Panc1 (cell line): ENCODE measurements at regions not wholly inside any gene's neighbourhood (a gene's known extent, or its start where the extent isn't known, plus 50 kb on each side); places are given as distances from the start of the nearest gene placed in this dataset.

Experiments used
- ATAC-seq: fragments of 200-7000 bp; cut with Tn5 transposase; 2 replicates; pipeline ENCODE4 v1.9.1; 2020; ENCODE audit warnings: mild to moderate bottlenecking, moderate library complexity
- BruUV-seq: library from RNA; stranded (reverse); fragments of 400-500 nt; replicated peaks from 2 replicates; lab custom pipeline; 2021; lab: Mats Ljungman, UMichigan
- CTCF ChIA-PET: fragments of 300-600 bp; sonication (Branson Sonifier 250); formaldehyde crosslinking; loops from one replicate; lab custom pipeline; 2022; ENCODE audit warnings: antibody characterized with exemption; lab: Charles Lee
- POLR2A ChIA-PET: fragments of 300-600 bp; sonication (Branson Sonifier 250); formaldehyde crosslinking; loops from one replicate; lab custom pipeline; 2022; ENCODE audit warnings: antibody characterized with exemption; lab: Charles Lee
- DNase-seq: peaks from one replicate; pipeline ENCODE4 v3.0.0-alpha.2; 2010; ENCODE audit warnings: low read depth, low spot score
- H3K27ac ChIP-seq: 2 replicates; pipeline ENCODE4 v1.5.1; 2011; ENCODE audit warnings: mild to moderate bottlenecking, low read length, inconsistent platforms
- H3K27me3 ChIP-seq: fragments of 200-500 bp; sonication (Bioruptor generic); 2 replicates; pipeline ENCODE4 v1.6.0; 2014; ENCODE audit warnings: low read length, inconsistent platforms; ENCODE audit not compliant: control insufficient read depth, insufficient read depth
- H3K36me3 ChIP-seq: fragments of 200-500 bp; sonication (Bioruptor generic); 2 replicates; pipeline ENCODE4 v1.5.1; 2014; ENCODE audit warnings: inconsistent platforms, mild to moderate bottlenecking, low read length, moderate library complexity; ENCODE audit not compliant: control insufficient read depth, insufficient read depth
- H3K4me1 ChIP-seq: 2 replicates; pipeline ENCODE4 v1.5.1; 2011; ENCODE audit warnings: inconsistent platforms, mild to moderate bottlenecking, low read length, moderate library complexity; ENCODE audit not compliant: control insufficient read depth, insufficient read depth
- H3K4me3 ChIP-seq, 2 experiments: 2 replicates each; pipeline ENCODE4 v1.5.1; 2011 to 2012; ENCODE audit warnings: low read depth in 2 of 2, low read length in 2 of 2, mild to moderate bottlenecking in 2 of 2, inconsistent platforms in 1 of 2, moderate library complexity in 1 of 2
- H3K9me3 ChIP-seq: fragments of 200-500 bp; sonication (Bioruptor generic); 2 replicates; pipeline ENCODE4 v1.5.1; 2014; ENCODE audit warnings: low read depth, mild to moderate bottlenecking, inconsistent platforms, low read length, moderate library complexity; ENCODE audit not compliant: control insufficient read depth, insufficient read depth
- POLR2AphosphoS5 ChIP-seq: IDR thresholded peaks from 2 replicates; pipeline ENCODE4 v1.6.1; 2012; ENCODE audit warnings: mild to moderate bottlenecking, low read depth, low read length, moderate library complexity
- SIN3A ChIP-seq: IDR thresholded peaks from 2 replicates; pipeline ENCODE4 v1.6.1; 2012; ENCODE audit warnings: low read depth, mild to moderate bottlenecking, low read length, moderate library complexity, borderline replicate concordance; ENCODE audit not compliant: insufficient read depth
- TCF7L2 ChIP-seq: IDR thresholded peaks from 2 replicates; pipeline ENCODE4 v1.6.1; 2011; ENCODE audit warnings: mild to moderate bottlenecking, low read depth, low read length, inconsistent platforms
- in situ Hi-C: cut with HindIII; loops from 2 replicates; pipeline ENCODE4 v1.10.0; 2016; ENCODE audit warnings: low sequenced_read_pairs, low pct_unique_long_range_greater_than_20kb
- intact Hi-C: fragments of 100-400 bp; cut with micrococcal nuclease; formaldehyde crosslinking; loops from one replicate; pipeline ENCODE4 v1.10.0; 2022; ENCODE audit not compliant: unreplicated experiment
- TF ChIP-seq, protein P1 (sequence below), 2 experiments: IDR thresholded peaks; 2 replicates each; pipeline ENCODE4 v1.6.1; 2011 to 2012; ENCODE audit warnings: low read depth in 2 of 2, control low read depth in 1 of 2, low read length in 1 of 2, mild to moderate bottlenecking in 1 of 2, moderate library complexity in 1 of 2; ENCODE audit not compliant: insufficient read depth in 1 of 2
- TF ChIP-seq, protein P2 (sequence below): fragments of 450-650 bp; IDR thresholded peaks from 2 replicates; pipeline ENCODE4 v1.5.1; 2017; ENCODE audit warnings: mild to moderate bottlenecking

DNA sequence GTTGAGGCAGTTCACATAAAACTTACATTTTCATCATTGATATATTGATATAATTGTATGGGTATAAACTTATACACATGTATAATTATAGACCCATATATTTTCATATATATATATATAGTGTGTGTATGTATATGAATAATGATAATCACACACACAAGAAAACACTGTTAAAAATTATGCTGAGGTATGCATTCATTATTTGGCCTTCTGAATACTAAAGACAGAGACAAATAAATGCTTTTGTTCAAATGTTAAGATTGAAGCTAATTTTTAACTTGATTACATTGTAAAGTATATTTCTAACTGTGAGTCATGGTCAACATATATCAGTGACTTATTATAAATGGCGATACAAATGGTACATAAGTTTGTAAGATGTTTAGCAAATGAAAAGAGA lies 888.8 kb downstream of the OTOL1 start:
- CTCF ChIA-PET: no interaction called here
- DNase-seq (no peak), ATAC-seq (no peak)
- intact Hi-C loops: no loop called here
- in situ Hi-C loops: no loop called here
- Histone ChIP-seq H3K27ac (no peak overlapping the region), H3K27me3 (no peaks in the 10 kb centered on the region), H3K4me1 (no peaks in the 10 kb centered on the region), H3K36me3 (no peaks in the 10 kb centered on the region), H3K4me3 (no peak overlapping the region), H3K9me3 (no peaks in the 10 kb centered on the region; the same call in 1 of the 2 replicates)
- no peak for TF ChIP-seq TCF7L2
- TF ChIP-seq SIN3A: no peak
- TF ChIP-seq, protein P1, sequence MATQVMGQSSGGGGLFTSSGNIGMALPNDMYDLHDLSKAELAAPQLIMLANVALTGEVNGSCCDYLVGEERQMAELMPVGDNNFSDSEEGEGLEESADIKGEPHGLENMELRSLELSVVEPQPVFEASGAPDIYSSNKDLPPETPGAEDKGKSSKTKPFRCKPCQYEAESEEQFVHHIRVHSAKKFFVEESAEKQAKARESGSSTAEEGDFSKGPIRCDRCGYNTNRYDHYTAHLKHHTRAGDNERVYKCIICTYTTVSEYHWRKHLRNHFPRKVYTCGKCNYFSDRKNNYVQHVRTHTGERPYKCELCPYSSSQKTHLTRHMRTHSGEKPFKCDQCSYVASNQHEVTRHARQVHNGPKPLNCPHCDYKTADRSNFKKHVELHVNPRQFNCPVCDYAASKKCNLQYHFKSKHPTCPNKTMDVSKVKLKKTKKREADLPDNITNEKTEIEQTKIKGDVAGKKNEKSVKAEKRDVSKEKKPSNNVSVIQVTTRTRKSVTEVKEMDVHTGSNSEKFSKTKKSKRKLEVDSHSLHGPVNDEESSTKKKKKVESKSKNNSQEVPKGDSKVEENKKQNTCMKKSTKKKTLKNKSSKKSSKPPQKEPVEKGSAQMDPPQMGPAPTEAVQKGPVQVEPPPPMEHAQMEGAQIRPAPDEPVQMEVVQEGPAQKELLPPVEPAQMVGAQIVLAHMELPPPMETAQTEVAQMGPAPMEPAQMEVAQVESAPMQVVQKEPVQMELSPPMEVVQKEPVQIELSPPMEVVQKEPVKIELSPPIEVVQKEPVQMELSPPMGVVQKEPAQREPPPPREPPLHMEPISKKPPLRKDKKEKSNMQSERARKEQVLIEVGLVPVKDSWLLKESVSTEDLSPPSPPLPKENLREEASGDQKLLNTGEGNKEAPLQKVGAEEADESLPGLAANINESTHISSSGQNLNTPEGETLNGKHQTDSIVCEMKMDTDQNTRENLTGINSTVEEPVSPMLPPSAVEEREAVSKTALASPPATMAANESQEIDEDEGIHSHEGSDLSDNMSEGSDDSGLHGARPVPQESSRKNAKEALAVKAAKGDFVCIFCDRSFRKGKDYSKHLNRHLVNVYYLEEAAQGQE (IDR thresholded peaks at IDR 0.05; ENCODE audit: insufficient read depth in 1 of 2, low read depth in 2 of 2, low read length in 1 of 2): no peak
- TF ChIP-seq POLR2AphosphoS5: no peak
- TF ChIP-seq, protein P2, sequence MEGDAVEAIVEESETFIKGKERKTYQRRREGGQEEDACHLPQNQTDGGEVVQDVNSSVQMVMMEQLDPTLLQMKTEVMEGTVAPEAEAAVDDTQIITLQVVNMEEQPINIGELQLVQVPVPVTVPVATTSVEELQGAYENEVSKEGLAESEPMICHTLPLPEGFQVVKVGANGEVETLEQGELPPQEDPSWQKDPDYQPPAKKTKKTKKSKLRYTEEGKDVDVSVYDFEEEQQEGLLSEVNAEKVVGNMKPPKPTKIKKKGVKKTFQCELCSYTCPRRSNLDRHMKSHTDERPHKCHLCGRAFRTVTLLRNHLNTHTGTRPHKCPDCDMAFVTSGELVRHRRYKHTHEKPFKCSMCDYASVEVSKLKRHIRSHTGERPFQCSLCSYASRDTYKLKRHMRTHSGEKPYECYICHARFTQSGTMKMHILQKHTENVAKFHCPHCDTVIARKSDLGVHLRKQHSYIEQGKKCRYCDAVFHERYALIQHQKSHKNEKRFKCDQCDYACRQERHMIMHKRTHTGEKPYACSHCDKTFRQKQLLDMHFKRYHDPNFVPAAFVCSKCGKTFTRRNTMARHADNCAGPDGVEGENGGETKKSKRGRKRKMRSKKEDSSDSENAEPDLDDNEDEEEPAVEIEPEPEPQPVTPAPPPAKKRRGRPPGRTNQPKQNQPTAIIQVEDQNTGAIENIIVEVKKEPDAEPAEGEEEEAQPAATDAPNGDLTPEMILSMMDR: no peak
- no TSS peak for BruUV-seq
- POLR2A ChIA-PET: no interaction called here

DNA sequence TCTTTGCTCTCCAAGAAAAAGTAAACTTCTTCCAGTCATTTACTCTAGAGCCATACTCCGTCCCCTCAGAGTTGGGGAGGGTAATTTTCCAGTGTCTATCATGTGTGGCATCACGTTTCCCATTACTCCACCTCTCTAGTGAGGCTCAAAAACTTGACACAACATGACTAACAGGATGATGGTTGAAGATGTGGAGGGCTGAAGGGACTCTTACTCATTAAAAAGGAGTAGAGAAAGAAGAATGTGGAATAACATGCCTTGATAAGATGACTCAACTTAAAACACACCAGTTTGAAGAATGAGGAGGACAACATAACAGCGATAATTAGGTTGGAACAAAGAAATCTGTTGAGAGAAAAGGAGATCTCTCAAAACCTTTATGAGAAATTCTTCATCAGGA lies 894.3 kb downstream of the OTOL1 start:
- ChIA-PET CTCF (no interaction called here), POLR2A (no interaction called here)
- TF ChIP-seq SIN3A (no peak), TCF7L2 (no peak), POLR2AphosphoS5 (no peak)
- TF ChIP-seq, protein P2: no peak
- TF ChIP-seq, protein P1 (IDR thresholded peaks at IDR 0.05; ENCODE audit: insufficient read depth in 1 of 2, low read depth in 2 of 2, low read length in 1 of 2): no peak
- peak; percentile 62 for ATAC-seq
- Histone ChIP-seq H3K27ac (no peak overlapping the region), H3K27me3 (no peaks in the 10 kb centered on the region), H3K4me1 (no peaks in the 10 kb centered on the region), H3K9me3 (no peaks in the 10 kb centered on the region), H3K36me3 (no peaks in the 10 kb centered on the region), H3K4me3 (no peak overlapping the region)
- BruUV-seq: no TSS peak
- intact Hi-C loops: no loop called here
- DNase-seq: no peak
- in situ Hi-C loops: no loop called here
